Central memory CD8-positive, alpha-beta T cell (primary cell): ENCODE measurements at regions not wholly inside any gene's neighbourhood (a gene's known extent, or its start where the extent isn't known, plus 50 kb on each side); places are given as distances from the start of the nearest gene placed in this dataset.

Source experiments
- ATAC-seq: fragments of 150-1000 bp; cut with Tn5 transposase; replicated peaks from 2 replicates; pipeline ENCODE4 v1.10.0; 2022; ENCODE audit warnings: mild to moderate bottlenecking, moderate FRiP score, moderate number of reproducible peaks; ENCODE audit not compliant: poor library complexity, severe bottlenecking; ENCODE audit errors: extremely low read depth
- DNase-seq, 2 donors: peaks; one replicate each; pipeline ENCODE4 v3.0.0; 2021; ENCODE audit warnings: low spot score in 2 of 2
- H3K27ac Mint-ChIP-seq: one replicate; pipeline ENCODE4 v1.8.0; 2022; ENCODE audit warnings: low read depth, mild to moderate bottlenecking, moderate library complexity, mixed read lengths
- H3K27me3 Mint-ChIP-seq: one replicate; pipeline ENCODE4 v1.8.0; 2022; ENCODE audit warnings: mixed read lengths
- H3K36me3 Mint-ChIP-seq: one replicate; pipeline ENCODE4 v1.8.0; 2022; ENCODE audit warnings: mild to moderate bottlenecking, moderate library complexity, mixed read lengths; ENCODE audit not compliant: insufficient read depth
- H3K4me1 Mint-ChIP-seq: one replicate; pipeline ENCODE4 v1.8.0; 2022; ENCODE audit warnings: mixed read lengths
- H3K4me3 Mint-ChIP-seq: one replicate; pipeline ENCODE4 v1.8.0; 2022; ENCODE audit warnings: mild to moderate bottlenecking, moderate library complexity, mixed read lengths
- H3K9me3 Mint-ChIP-seq: one replicate; pipeline ENCODE4 v1.8.0; 2022; ENCODE audit warnings: mixed read lengths

GRCh38 chr20:40085513-40085912 lies 603.5 kb downstream of the MAFB start:
- no peak overlapping the region for H3K27ac Mint-ChIP-seq
- H3K36me3 Mint-ChIP-seq = no peaks in the 10 kb centered on the region
- peaks cover 8% of the 10 kb centered on the region for H3K27me3 Mint-ChIP-seq
- no peak for DNase-seq
- H3K4me3 Mint-ChIP-seq = no peak overlapping the region
- H3K9me3 Mint-ChIP-seq = peaks cover 5% of the 10 kb centered on the region
- H3K4me1 Mint-ChIP-seq = no peaks in the 10 kb centered on the region
- no peak for ATAC-seq

DNA sequence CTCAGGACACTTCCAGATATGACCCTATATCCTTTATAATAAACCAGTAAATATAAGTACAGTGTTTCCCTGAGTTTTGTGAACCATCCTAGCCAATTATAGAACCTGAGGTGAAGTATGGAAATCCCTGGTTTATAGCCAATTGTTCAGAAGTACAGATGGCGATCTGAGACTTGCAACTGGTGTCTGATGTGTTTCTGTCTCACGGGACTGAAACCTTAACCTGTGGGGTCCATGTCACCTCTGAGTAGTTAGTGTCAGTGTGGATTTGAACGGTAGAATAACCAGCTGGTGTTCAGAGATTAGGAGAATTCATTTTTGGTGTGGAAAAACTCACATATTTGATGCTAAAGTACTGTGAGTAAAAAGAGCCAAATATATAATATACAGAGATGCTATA lies 606.6 kb downstream of the MAFB start:
- Mint-ChIP-seq H3K4me1 (no peaks in the 10 kb centered on the region), H3K27ac (no peak overlapping the region), H3K9me3 (peaks cover 5% of the 10 kb centered on the region), H3K4me3 (no peak overlapping the region), H3K27me3 (peaks cover 8% of the 10 kb centered on the region), H3K36me3 (no peaks in the 10 kb centered on the region)
- ATAC-seq = no peak
- DNase-seq = no peak

DNA sequence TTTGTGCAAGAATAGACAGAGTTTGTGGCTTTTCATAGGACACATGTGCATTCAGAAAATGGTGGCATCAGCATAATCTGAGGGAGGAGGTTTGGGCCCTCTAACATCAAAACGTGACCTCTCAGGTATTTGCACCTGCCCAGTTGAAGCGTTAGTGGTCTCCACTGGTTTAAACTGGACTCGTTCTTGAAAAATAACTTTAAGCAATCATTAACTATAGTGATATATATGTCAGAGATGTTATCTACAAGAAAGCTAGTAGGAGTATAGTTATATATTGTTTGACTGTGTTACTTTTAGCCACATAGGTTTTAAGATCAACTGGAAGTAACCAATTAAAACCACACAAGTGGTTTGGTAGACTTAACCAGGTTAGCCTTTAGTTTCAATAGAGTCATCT lies 607.4 kb downstream of the MAFB start:
- H3K4me3 Mint-ChIP-seq = no peak overlapping the region
- H3K9me3 Mint-ChIP-seq = peaks cover 5% of the 10 kb centered on the region
- no peaks in the 10 kb centered on the region for H3K4me1 Mint-ChIP-seq
- H3K36me3 Mint-ChIP-seq = no peaks in the 10 kb centered on the region
- H3K27ac Mint-ChIP-seq = no peak overlapping the region
- H3K27me3 Mint-ChIP-seq = peaks cover 8% of the 10 kb centered on the region
- ATAC-seq (no peak), DNase-seq (no peak)

GRCh38 chr20:40080041-40080652 lies 608.9 kb downstream of the MAFB start:
- DNase-seq = no peak
- Mint-ChIP-seq H3K36me3 (no peaks in the 10 kb centered on the region), H3K27ac (no peak overlapping the region), H3K27me3 (peaks cover 8% of the 10 kb centered on the region), H3K4me3 (no peak overlapping the region), H3K9me3 (peaks cover 5% of the 10 kb centered on the region), H3K4me1 (no peaks in the 10 kb centered on the region)
- ATAC-seq = no peak

GRCh38 chr20:40073535-40074111 lies 615.4 kb downstream of the MAFB start:
- peaks cover 2% of the 10 kb centered on the region for H3K36me3 Mint-ChIP-seq
- no peaks in the 10 kb centered on the region for H3K4me1 Mint-ChIP-seq
- no peak for DNase-seq
- H3K27ac Mint-ChIP-seq = no peak overlapping the region
- H3K27me3 Mint-ChIP-seq = no peaks in the 10 kb centered on the region
- peaks cover 5% of the 10 kb centered on the region for H3K9me3 Mint-ChIP-seq
- ATAC-seq = no peak
- no peak overlapping the region for H3K4me3 Mint-ChIP-seq

GRCh38 chr20:40072907-40073306 lies 616.1 kb downstream of the MAFB start:
- DNase-seq (no peak), ATAC-seq (no peak)
- Mint-ChIP-seq H3K36me3 (peaks cover 2% of the 10 kb centered on the region), H3K27me3 (no peaks in the 10 kb centered on the region), H3K9me3 (peaks cover 8% of the 10 kb centered on the region), H3K27ac (no peak overlapping the region), H3K4me3 (no peak overlapping the region), H3K4me1 (no peaks in the 10 kb centered on the region)

- H3K4me3 Mint-ChIP-seq = no peak overlapping the region
- ATAC-seq = no peak
- no peaks in the 10 kb centered on the region for H3K36me3 Mint-ChIP-seq
Observed at GRCh38 chr20:40056171-40056570, 632.9 kb downstream of the MAFB start.

GRCh38 chr20:40055711-40056110 lies 633.3 kb downstream of the MAFB start:
- no peaks in the 10 kb centered on the region for H3K27me3 Mint-ChIP-seq
- H3K4me3 Mint-ChIP-seq = no peak overlapping the region
- no peaks in the 10 kb centered on the region for H3K36me3 Mint-ChIP-seq
- DNase-seq (no peak), ATAC-seq (no peak)
- H3K27ac Mint-ChIP-seq = no peak overlapping the region
- H3K4me1 Mint-ChIP-seq = no peaks in the 10 kb centered on the region
- H3K9me3 Mint-ChIP-seq = peaks cover 10% of the 10 kb centered on the region

More at GRCh38 chr20:40056171-40056570, 632.9 kb downstream of the MAFB start:
- Mint-ChIP-seq H3K4me1 (no peaks in the 10 kb centered on the region), H3K9me3 (peaks cover 10% of the 10 kb centered on the region), H3K27ac (no peak overlapping the region), H3K27me3 (no peaks in the 10 kb centered on the region)
- no peak for DNase-seq

DNA sequence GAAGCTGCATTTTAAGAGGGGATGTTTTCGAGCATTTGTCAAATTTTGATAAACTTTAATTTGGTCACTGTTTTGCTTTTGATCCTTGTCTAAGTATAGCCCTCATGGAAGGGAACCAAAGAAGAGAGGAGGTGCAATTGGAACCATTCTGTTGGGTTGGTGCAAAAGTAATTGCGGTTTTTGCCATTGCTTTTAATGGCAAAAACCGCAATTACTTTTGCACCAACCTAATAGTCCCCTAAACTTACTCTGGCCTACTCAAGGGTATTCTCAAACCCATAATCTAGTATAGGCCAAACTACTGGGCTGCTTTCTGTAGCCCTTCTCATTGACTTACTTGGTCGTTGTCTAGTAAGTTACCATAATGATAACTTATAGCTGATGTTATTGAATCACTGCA lies 634.7 kb downstream of the MAFB start:
- H3K27me3 Mint-ChIP-seq = no peaks in the 10 kb centered on the region
- H3K4me3 Mint-ChIP-seq = no peak overlapping the region
- no peaks in the 10 kb centered on the region for H3K4me1 Mint-ChIP-seq

GRCh38 chr20:40050596-40050995 lies 638.4 kb downstream of the MAFB start:
- Mint-ChIP-seq H3K27me3 (no peaks in the 10 kb centered on the region), H3K36me3 (no peaks in the 10 kb centered on the region), H3K27ac (no peak overlapping the region), H3K4me3 (no peak overlapping the region), H3K9me3 (no peaks in the 10 kb centered on the region), H3K4me1 (no peaks in the 10 kb centered on the region)
- ATAC-seq (no peak), DNase-seq (no peak)

More for the DNA sequence above, 634.7 kb downstream of the MAFB start:
- ATAC-seq (no peak), DNase-seq (no peak)
- Mint-ChIP-seq H3K27ac (no peak overlapping the region), H3K9me3 (peaks cover 5% of the 10 kb centered on the region), H3K36me3 (no peaks in the 10 kb centered on the region)

DNA sequence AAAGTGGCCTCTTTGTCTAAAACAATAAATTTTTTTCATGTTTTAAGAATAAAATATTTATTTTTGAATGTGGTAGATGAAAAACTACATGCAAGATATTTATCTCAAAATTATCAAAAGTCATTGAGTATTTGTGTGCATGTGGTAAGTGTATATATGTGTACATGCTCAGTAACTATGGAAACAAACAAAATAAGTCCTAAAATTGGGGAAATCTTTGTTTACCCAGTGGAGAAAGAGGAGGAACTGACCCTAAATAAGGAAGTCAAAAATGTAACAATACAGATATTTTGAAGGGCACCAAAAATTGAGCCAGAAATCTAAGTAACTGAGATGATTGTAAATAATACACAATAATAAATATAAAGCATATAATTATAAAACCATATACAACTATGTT lies 639.2 kb downstream of the MAFB start:
- Mint-ChIP-seq H3K27ac (no peak overlapping the region), H3K4me3 (no peak overlapping the region), H3K36me3 (no peaks in the 10 kb centered on the region), H3K9me3 (no peaks in the 10 kb centered on the region), H3K27me3 (no peaks in the 10 kb centered on the region), H3K4me1 (no peaks in the 10 kb centered on the region)
- ATAC-seq (no peak), DNase-seq (no peak)

DNA sequence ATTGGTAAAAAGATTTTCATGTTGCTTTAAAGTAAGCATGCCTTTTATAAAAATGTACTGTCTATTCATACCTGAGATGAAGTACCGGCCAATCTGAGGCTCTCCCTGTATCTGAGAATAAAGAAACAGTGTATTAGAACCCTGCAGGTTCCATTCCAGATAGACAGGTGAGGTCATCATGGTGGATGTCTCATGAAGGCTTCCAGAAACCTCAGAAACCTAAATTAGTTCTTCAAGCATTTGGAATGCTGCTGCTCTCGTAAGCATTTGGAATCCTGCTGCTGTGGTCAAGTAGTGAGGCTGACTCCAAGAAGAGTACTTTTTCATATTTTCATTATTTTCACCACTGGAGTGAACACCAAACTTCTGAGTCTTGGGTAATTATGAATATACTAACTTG lies 642.3 kb downstream of the MAFB start:
- H3K27me3 Mint-ChIP-seq = no peaks in the 10 kb centered on the region
- H3K4me3 Mint-ChIP-seq = no peak overlapping the region
- no peak overlapping the region for H3K27ac Mint-ChIP-seq
- H3K9me3 Mint-ChIP-seq = no peaks in the 10 kb centered on the region
- ATAC-seq (no peak), DNase-seq (no peak)
- no peaks in the 10 kb centered on the region for H3K4me1 Mint-ChIP-seq
- peaks cover 1% of the 10 kb centered on the region for H3K36me3 Mint-ChIP-seq

- Mint-ChIP-seq H3K4me1 (no peaks in the 10 kb centered on the region), H3K27ac (no peak overlapping the region)
Observed at GRCh38 chr20:40037511-40037910, 651.5 kb downstream of the MAFB start.

More at GRCh38 chr20:40037511-40037910, 651.5 kb downstream of the MAFB start:
- H3K9me3 Mint-ChIP-seq = no peaks in the 10 kb centered on the region
- ATAC-seq (no peak), DNase-seq (no peak)
- no peaks in the 10 kb centered on the region for H3K36me3 Mint-ChIP-seq
- H3K4me3 Mint-ChIP-seq = no peak overlapping the region
- no peaks in the 10 kb centered on the region for H3K27me3 Mint-ChIP-seq
